Mammary epithelial cell (primary cell): ENCODE measurements at regions not wholly inside any gene's neighbourhood (a gene's known extent, or its start where the extent isn't known, plus 50 kb on each side); places are given as distances from the start of the nearest gene placed in this dataset.

Source experiments
- EZH2 ChIP-seq: IDR thresholded peaks from 2 replicates; pipeline ENCODE4 v1.6.1; 2012; ENCODE audit warnings: low read length, inconsistent platforms, borderline replicate concordance
- TF ChIP-seq, protein P1 (sequence below), 2 donors: IDR thresholded peaks in 1 of 2; conservative IDR thresholded peaks in 1 of 2; 2 replicates each; pipeline ENCODE4 v1.5.1; 2011 to 2012; ENCODE audit warnings: inconsistent platforms in 2 of 2, low read length in 2 of 2, mild to moderate bottlenecking in 2 of 2, control low read depth in 1 of 2, low read depth in 1 of 2; ENCODE audit not compliant: insufficient read depth in 1 of 2; ENCODE audit errors: extremely low read depth in 1 of 2

DNA sequence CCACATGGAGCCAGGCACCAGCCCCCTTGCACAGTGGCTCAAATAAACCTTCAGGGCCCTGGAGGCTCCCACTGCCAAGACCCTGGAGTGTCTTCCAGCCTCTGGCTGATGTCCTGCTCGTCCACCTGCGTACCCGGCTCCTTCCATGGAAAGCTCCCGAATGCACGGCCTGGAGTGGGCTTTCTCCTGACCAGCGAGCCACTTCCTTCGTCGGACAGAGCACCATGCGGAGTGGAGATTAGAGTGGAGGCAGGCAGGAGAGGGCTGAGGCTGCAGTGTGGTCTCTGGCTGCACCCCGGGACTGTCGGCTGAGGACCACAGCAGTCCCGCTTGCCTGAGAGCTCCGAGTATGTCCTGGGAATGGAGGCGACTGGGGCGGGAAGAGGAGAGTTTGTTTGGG is 93.7 kb upstream of the SFSWAP start:
- TF ChIP-seq, protein P1, sequence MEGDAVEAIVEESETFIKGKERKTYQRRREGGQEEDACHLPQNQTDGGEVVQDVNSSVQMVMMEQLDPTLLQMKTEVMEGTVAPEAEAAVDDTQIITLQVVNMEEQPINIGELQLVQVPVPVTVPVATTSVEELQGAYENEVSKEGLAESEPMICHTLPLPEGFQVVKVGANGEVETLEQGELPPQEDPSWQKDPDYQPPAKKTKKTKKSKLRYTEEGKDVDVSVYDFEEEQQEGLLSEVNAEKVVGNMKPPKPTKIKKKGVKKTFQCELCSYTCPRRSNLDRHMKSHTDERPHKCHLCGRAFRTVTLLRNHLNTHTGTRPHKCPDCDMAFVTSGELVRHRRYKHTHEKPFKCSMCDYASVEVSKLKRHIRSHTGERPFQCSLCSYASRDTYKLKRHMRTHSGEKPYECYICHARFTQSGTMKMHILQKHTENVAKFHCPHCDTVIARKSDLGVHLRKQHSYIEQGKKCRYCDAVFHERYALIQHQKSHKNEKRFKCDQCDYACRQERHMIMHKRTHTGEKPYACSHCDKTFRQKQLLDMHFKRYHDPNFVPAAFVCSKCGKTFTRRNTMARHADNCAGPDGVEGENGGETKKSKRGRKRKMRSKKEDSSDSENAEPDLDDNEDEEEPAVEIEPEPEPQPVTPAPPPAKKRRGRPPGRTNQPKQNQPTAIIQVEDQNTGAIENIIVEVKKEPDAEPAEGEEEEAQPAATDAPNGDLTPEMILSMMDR (conservative IDR thresholded peaks at IDR 0.05 in 1 of 2, IDR thresholded peaks at IDR 0.05 in 1 of 2; ENCODE audit: extremely low read depth in 1 of 2, insufficient read depth in 1 of 2, low read depth in 1 of 2, low read length in 2 of 2) = no peak
- TF ChIP-seq EZH2 = no peak
